GM12878 (cell line): ENCODE measurements at regions not wholly inside any gene's neighbourhood (a gene's known extent, or its start where the extent isn't known, plus 50 kb on each side); places are given as distances from the start of the nearest gene placed in this dataset.

Source experiments
- ATAC-seq: fragments of 200-7000 bp; cut with Tn5 transposase; 3 replicates; pipeline ENCODE4 v1.9.1; 2020; ENCODE audit warnings: mild to moderate bottlenecking, moderate library complexity
- BruUV-seq: library from RNA; stranded (reverse); fragments of 400-500 nt; replicated peaks from 2 replicates; lab custom pipeline; 2021; lab: Mats Ljungman, UMichigan
- CTCF ChIA-PET: fragments of 300-600 bp; sonication (Branson Sonifier 250); formaldehyde crosslinking; extraction: SDS; loops from one replicate; lab custom pipeline; 2021; ENCODE audit warnings: inconsistent platforms; lab: Yijun Ruan, JAX
- POLR2A ChIA-PET: fragments of 350-600 bp; formaldehyde crosslinking; extraction: SDS; loops from one replicate; lab custom pipeline; 2021; ENCODE audit warnings: inconsistent platforms; lab: Charles Lee
- RAD21 ChIA-PET: fragments of 300-600 bp; sonication (Branson Sonifier 250); formaldehyde crosslinking; loops from one replicate; lab custom pipeline; 2023; ENCODE audit warnings: antibody characterized with exemption; ENCODE audit not compliant: unreplicated experiment; lab: Charles Lee
- SMC1A ChIA-PET: fragments of 300-600 bp; sonication (Branson Sonifier 250); formaldehyde crosslinking; loops from one replicate; lab custom pipeline; 2023; ENCODE audit not compliant: unreplicated experiment, uncharacterized antibody; lab: Charles Lee
- DNase-seq: peaks from one replicate; pipeline ENCODE4 v3.0.0-alpha.2; 2011; ENCODE audit warnings: low read depth, low spot score
- FAIRE-seq: peaks from 3 replicates; lab custom pipeline; 2011; peaks lifted over from hg19 to GRCh38; lab: Jason Lieb, UNC
- H2AFZ ChIP-seq: 2 replicates; pipeline ENCODE4 v1.6.0; 2011; ENCODE audit warnings: low read depth, low read length, control low read depth; ENCODE audit not compliant: control insufficient read depth
- H3K27ac ChIP-seq: 2 replicates; pipeline ENCODE4 v1.5.1; 2011; ENCODE audit warnings: control low read depth; ENCODE audit not compliant: control insufficient read depth, insufficient read depth
- H3K27me3 ChIP-seq, 2 experiments: replicated peaks in 1 of 2; 2 replicates each; pipeline versions ENCODE4 v1.6.0 to v1.6.1; 2011; ENCODE audit warnings: low read length in 1 of 2; ENCODE audit not compliant: control insufficient read depth in 2 of 2, insufficient read depth in 2 of 2
- H3K36me3 ChIP-seq, 2 experiments: 2 replicates each; pipeline ENCODE4 v1.5.1; 2011; ENCODE audit warnings: low read length in 1 of 2; ENCODE audit not compliant: control insufficient read depth in 2 of 2, insufficient read depth in 2 of 2
- H3K4me1 ChIP-seq: 2 replicates; pipeline ENCODE4 v1.6.1; 2011; ENCODE audit warnings: mild to moderate bottlenecking, low read length, moderate library complexity, mixed read lengths; ENCODE audit not compliant: control insufficient read depth, insufficient read depth
- H3K4me2 ChIP-seq: 2 replicates; pipeline ENCODE4 v1.6.0; 2011; ENCODE audit warnings: control low read depth; ENCODE audit not compliant: control insufficient read depth, insufficient read depth
- H3K4me3 ChIP-seq: fragments of 200-600 bp; sonication (generic); 2 replicates; pipeline ENCODE4 v1.5.1; 2016
- H3K79me2 ChIP-seq: 2 replicates; pipeline ENCODE4 v1.6.0; 2011; ENCODE audit warnings: low read length; ENCODE audit not compliant: control insufficient read depth, insufficient read depth
- H3K9ac ChIP-seq: 2 replicates; pipeline ENCODE4 v1.8.0; 2011; ENCODE audit warnings: low read length, control low read depth, mixed read lengths; ENCODE audit not compliant: control insufficient read depth, insufficient read depth
- H3K9me3 ChIP-seq: replicated peaks from 3 replicates; pipeline ENCODE4 v1.5.1; 2011; ENCODE audit warnings: mild to moderate bottlenecking, low read length; ENCODE audit not compliant: control insufficient read depth, insufficient read depth
- H4K20me1 ChIP-seq: 2 replicates; pipeline ENCODE4 v1.6.0; 2011; ENCODE audit not compliant: control insufficient read depth, insufficient read depth
- EZH2 ChIP-seq: IDR thresholded peaks from 2 replicates; pipeline ENCODE4 v1.6.1; 2012; ENCODE audit warnings: low read depth, mild to moderate bottlenecking, control low read depth, inconsistent platforms, low read length, borderline replicate concordance; ENCODE audit not compliant: control insufficient read depth
- IKZF1 ChIP-seq: fragments of 450-650 bp; conservative IDR thresholded peaks from 2 replicates; pipeline ENCODE4 v1.6.1; 2017; ENCODE audit warnings: antibody characterized with exemption, mild to moderate bottlenecking
- POU2F2 ChIP-seq: IDR thresholded peaks from 3 replicates; pipeline ENCODE4 v1.6.1; 2011; ENCODE audit warnings: low read depth, mild to moderate bottlenecking, low read length, borderline replicate concordance
- REST ChIP-seq: IDR thresholded peaks from 2 replicates; pipeline ENCODE4 v1.6.1; 2012; ENCODE audit warnings: mild to moderate bottlenecking, low read depth, low read length
- TAF1 ChIP-seq: IDR thresholded peaks from 2 replicates; pipeline ENCODE4 v1.6.1; 2011; ENCODE audit warnings: mild to moderate bottlenecking, low read depth, low read length, borderline replicate concordance
- TCF7 ChIP-seq: IDR thresholded peaks from 2 replicates; pipeline ENCODE4 v1.6.1; 2014; ENCODE audit warnings: antibody characterized with exemption, borderline replicate concordance
- WGBS: methylation state at CpG from one replicate; pipeline ENCODE4 v1.1.6; 2016; ENCODE audit warnings: low lambda C conversion rate; ENCODE audit not compliant: insufficient replicate concordance, insufficient coverage; ENCODE audit errors: missing lambda C conversion rate; 5-methylcytosine and 5-hydroxymethylcytosine counted together
- in situ Hi-C: fragments of 300-500 bp; cut with MboI; formaldehyde crosslinking; loops from 9 replicates; pipeline ENCODE4 v1.14.3; 2018; ENCODE audit warnings: mixed read lengths
- intact Hi-C: fragments of 100-400 bp; cut with micrococcal nuclease; formaldehyde crosslinking; loops from one replicate; pipeline ENCODE4 v1.14.2; 2022; ENCODE audit not compliant: unreplicated experiment
- TF ChIP-seq, protein P1 (sequence below): fragments of 450-650 bp; IDR thresholded peaks from 2 replicates; pipeline ENCODE4 v1.6.1; 2016; ENCODE audit warnings: mild to moderate bottlenecking, moderate library complexity, borderline replicate concordance

DNA sequence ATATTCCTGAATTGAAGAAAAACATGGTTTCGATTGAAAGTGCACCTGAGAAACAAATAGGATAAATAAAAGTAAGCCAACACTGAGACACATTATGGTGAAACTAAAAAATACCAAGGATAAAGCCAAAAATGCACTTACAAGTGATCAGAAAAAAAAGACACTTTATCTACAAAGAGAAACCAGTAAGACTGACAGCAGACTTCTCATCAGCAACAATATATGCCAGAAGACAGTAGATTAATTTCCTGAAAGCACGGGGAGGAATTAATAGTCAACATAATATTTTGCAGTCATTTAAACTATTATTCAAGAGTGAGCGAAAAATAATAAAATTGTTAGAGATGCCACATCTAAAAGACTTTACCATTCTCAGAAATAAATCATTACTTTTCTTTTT, 172.7 kb upstream of the MAST4 start:
- DNase-seq (no peak), FAIRE-seq (no peak), ATAC-seq (no peak)
- SMC1A ChIA-PET, result no interaction called here
- in situ Hi-C loops (no loop called here), intact Hi-C loops (no loop called here)
- CTCF ChIA-PET, result no interaction called here
- Histone ChIP-seq H3K27ac (no peak overlapping the region), H3K9me3 (no peaks in the 10 kb centered on the region), H3K79me2 (no peaks in the 10 kb centered on the region), H4K20me1 (no peaks in the 10 kb centered on the region), H3K4me2 (no peak overlapping the region), H3K4me3 (no peak overlapping the region), H3K27me3 (no peaks in the 10 kb centered on the region), H3K36me3 (no peaks in the 10 kb centered on the region), H2AFZ (no peak overlapping the region), H3K9ac (no peak overlapping the region), H3K4me1 (no peaks in the 10 kb centered on the region)
- RAD21 ChIA-PET, result no interaction called here
- BruUV-seq, result no TSS peak
- TF ChIP-seq POU2F2 (no peak), IKZF1 (no peak), EZH2 (no peak), REST (no peak), TAF1 (no peak), TCF7 (no peak)
- TF ChIP-seq, protein P1, sequence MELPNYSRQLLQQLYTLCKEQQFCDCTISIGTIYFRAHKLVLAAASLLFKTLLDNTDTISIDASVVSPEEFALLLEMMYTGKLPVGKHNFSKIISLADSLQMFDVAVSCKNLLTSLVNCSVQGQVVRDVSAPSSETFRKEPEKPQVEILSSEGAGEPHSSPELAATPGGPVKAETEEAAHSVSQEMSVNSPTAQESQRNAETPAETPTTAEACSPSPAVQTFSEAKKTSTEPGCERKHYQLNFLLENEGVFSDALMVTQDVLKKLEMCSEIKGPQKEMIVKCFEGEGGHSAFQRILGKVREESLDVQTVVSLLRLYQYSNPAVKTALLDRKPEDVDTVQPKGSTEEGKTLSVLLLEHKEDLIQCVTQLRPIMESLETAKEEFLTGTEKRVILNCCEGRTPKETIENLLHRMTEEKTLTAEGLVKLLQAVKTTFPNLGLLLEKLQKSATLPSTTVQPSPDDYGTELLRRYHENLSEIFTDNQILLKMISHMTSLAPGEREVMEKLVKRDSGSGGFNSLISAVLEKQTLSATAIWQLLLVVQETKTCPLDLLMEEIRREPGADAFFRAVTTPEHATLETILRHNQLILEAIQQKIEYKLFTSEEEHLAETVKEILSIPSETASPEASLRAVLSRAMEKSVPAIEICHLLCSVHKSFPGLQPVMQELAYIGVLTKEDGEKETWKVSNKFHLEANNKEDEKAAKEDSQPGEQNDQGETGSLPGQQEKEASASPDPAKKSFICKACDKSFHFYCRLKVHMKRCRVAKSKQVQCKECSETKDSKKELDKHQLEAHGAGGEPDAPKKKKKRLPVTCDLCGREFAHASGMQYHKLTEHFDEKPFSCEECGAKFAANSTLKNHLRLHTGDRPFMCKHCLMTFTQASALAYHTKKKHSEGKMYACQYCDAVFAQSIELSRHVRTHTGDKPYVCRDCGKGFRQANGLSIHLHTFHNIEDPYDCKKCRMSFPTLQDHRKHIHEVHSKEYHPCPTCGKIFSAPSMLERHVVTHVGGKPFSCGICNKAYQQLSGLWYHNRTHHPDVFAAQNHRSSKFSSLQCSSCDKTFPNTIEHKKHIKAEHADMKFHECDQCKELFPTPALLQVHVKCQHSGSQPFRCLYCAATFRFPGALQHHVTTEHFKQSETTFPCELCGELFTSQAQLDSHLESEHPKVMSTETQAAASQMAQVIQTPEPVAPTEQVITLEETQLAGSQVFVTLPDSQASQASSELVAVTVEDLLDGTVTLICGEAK, result no peak
- 9% methylated on average over 3 of the region's 3 CpGs for WGBS
- POLR2A ChIA-PET, result no interaction called here
